ENCODE measurements at regions not wholly inside any gene's neighbourhood (a gene's known extent, or its start where the extent isn't known, plus 50 kb on each side); places are given as distances from the start of the nearest gene placed in this dataset.

DNA sequence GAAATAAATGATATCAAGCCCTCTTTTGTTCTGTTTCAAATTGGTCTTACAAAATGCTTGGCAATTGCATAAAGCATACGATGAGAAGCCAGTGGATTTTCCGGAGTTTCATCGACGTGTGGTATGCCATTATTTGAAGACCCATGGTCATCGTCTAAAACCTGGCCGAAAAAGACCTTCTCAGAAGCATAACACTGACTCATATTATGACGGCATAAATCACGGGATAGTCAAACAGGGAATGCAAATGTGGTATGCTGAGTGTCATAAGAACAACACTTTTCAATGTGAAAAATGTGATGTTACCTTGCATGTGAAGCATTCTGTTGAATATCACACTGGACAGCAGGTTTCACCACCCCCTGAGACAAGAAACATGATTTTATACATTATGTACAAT, 695.2 kb downstream of the GRXCR1 start:
- Histone ChIP-seq H3F3A (replicated peaks; ENCODE audit: low read depth) (no peaks in the 10 kb centered on the region), H3K4me2 (no peak overlapping the region), H3K9me2 (ENCODE audit: insufficient read depth) (no peaks in the 10 kb centered on the region), H3K27ac (ENCODE audit: low read depth) (no peak overlapping the region), H3K36me3 (ENCODE audit: insufficient read depth) (no peaks in the 10 kb centered on the region), H4K20me1 (replicated peaks; ENCODE audit: insufficient read depth) (no peaks in the 10 kb centered on the region), H3K4me3 (no peak overlapping the region), H3K4me1 (ENCODE audit: insufficient read depth) (no peaks in the 10 kb centered on the region), H3K27me3 (ENCODE audit: insufficient read depth) (no peaks in the 10 kb centered on the region), H3K79me2 (replicated peaks; ENCODE audit: insufficient read depth) (no peaks in the 10 kb centered on the region), H2AFZ (no peak overlapping the region)
- no peak for ATAC-seq
- no peak for DNase-seq (ENCODE audit: low spot score)
- no peak overlapping the region for H3K27ac Mint-ChIP-seq
- no peaks in the 10 kb centered on the region for H3K4me1 Mint-ChIP-seq
- no peaks in the 10 kb centered on the region; the same call in 2 of the 3 replicates for H3K36me3 Mint-ChIP-seq (ENCODE audit: low read depth)
- no peak overlapping the region for H3K4me3 Mint-ChIP-seq
- TF ChIP-seq EZH2 (IDR thresholded peaks at IDR 0.05; ENCODE audit: low read depth, unreplicated experiment) (no peak), ZNF331 (CRISPR knock-in tag; IDR thresholded peaks at IDR 0.05; ENCODE audit: low read depth) (no peak), JUNB (IDR thresholded peaks at IDR 0.05; ENCODE audit: unreplicated experiment) (no peak), ZNF114 (CRISPR knock-in tag; IDR thresholded peaks at IDR 0.05) (no peak), NANOG (IDR thresholded peaks at IDR 0.05; ENCODE audit: borderline replicate concordance) (no peak), CREB1 (CRISPR knock-in tag; IDR thresholded peaks at IDR 0.05; ENCODE audit: low read depth) (no peak), EZH2phosphoT487 (IDR thresholded peaks at IDR 0.05; ENCODE audit: unreplicated experiment) (no peak), STAT1 (IDR thresholded peaks at IDR 0.05; ENCODE audit: unreplicated experiment) (no peak), POLR2AphosphoS5 (IDR thresholded peaks at IDR 0.05; ENCODE audit: low read depth) (no peak)
- TF ChIP-seq, protein P1, sequence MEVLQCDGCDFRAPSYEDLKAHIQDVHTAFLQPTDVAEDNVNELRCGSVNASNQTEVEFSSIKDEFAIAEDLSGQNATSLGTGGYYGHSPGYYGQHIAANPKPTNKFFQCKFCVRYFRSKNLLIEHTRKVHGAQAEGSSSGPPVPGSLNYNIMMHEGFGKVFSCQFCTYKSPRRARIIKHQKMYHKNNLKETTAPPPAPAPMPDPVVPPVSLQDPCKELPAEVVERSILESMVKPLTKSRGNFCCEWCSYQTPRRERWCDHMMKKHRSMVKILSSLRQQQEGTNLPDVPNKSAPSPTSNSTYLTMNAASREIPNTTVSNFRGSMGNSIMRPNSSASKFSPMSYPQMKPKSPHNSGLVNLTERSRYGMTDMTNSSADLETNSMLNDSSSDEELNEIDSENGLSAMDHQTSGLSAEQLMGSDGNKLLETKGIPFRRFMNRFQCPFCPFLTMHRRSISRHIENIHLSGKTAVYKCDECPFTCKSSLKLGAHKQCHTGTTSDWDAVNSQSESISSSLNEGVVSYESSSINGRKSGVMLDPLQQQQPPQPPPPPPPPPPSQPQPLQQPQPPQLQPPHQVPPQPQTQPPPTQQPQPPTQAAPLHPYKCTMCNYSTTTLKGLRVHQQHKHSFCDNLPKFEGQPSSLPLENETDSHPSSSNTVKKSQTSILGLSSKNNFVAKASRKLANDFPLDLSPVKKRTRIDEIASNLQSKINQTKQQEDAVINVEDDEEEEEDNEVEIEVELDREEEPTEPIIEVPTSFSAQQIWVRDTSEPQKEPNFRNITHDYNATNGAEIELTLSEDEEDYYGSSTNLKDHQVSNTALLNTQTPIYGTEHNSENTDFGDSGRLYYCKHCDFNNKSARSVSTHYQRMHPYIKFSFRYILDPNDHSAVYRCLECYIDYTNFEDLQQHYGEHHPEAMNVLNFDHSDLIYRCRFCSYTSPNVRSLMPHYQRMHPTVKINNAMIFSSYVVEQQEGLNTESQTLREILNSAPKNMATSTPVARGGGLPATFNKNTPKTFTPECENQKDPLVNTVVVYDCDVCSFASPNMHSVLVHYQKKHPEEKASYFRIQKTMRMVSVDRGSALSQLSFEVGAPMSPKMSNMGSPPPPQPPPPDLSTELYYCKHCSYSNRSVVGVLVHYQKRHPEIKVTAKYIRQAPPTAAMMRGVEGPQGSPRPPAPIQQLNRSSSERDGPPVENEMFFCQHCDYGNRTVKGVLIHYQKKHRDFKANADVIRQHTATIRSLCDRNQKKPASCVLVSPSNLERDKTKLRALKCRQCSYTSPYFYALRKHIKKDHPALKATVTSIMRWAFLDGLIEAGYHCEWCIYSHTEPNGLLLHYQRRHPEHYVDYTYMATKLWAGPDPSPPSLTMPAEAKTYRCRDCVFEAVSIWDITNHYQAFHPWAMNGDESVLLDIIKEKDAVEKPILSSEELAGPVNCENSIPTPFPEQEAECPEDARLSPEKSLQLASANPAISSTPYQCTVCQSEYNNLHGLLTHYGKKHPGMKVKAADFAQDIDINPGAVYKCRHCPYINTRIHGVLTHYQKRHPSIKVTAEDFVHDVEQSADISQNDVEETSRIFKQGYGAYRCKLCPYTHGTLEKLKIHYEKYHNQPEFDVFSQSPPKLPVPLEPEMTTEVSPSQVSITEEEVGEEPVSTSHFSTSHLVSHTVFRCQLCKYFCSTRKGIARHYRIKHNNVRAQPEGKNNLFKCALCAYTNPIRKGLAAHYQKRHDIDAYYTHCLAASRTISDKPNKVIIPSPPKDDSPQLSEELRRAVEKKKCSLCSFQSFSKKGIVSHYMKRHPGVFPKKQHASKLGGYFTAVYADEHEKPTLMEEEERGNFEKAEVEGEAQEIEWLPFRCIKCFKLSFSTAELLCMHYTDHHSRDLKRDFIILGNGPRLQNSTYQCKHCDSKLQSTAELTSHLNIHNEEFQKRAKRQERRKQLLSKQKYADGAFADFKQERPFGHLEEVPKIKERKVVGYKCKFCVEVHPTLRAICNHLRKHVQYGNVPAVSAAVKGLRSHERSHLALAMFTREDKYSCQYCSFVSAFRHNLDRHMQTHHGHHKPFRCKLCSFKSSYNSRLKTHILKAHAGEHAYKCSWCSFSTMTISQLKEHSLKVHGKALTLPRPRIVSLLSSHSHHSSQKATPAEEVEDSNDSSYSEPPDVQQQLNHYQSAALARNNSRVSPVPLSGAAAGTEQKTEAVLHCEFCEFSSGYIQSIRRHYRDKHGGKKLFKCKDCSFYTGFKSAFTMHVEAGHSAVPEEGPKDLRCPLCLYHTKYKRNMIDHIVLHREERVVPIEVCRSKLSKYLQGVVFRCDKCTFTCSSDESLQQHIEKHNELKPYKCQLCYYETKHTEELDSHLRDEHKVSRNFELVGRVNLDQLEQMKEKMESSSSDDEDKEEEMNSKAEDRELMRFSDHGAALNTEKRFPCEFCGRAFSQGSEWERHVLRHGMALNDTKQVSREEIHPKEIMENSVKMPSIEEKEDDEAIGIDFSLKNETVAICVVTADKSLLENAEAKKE (CRISPR knock-in tag; IDR thresholded peaks at IDR 0.05): no peak
- TF ChIP-seq, protein P2, sequence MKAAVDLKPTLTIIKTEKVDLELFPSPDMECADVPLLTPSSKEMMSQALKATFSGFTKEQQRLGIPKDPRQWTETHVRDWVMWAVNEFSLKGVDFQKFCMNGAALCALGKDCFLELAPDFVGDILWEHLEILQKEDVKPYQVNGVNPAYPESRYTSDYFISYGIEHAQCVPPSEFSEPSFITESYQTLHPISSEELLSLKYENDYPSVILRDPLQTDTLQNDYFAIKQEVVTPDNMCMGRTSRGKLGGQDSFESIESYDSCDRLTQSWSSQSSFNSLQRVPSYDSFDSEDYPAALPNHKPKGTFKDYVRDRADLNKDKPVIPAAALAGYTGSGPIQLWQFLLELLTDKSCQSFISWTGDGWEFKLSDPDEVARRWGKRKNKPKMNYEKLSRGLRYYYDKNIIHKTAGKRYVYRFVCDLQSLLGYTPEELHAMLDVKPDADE (IDR thresholded peaks at IDR 0.05): no peak
- TF ChIP-seq, protein P3, sequence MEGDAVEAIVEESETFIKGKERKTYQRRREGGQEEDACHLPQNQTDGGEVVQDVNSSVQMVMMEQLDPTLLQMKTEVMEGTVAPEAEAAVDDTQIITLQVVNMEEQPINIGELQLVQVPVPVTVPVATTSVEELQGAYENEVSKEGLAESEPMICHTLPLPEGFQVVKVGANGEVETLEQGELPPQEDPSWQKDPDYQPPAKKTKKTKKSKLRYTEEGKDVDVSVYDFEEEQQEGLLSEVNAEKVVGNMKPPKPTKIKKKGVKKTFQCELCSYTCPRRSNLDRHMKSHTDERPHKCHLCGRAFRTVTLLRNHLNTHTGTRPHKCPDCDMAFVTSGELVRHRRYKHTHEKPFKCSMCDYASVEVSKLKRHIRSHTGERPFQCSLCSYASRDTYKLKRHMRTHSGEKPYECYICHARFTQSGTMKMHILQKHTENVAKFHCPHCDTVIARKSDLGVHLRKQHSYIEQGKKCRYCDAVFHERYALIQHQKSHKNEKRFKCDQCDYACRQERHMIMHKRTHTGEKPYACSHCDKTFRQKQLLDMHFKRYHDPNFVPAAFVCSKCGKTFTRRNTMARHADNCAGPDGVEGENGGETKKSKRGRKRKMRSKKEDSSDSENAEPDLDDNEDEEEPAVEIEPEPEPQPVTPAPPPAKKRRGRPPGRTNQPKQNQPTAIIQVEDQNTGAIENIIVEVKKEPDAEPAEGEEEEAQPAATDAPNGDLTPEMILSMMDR (conservative IDR thresholded peaks at IDR 0.05; ENCODE audit: low read depth in 2 of 2): no peak
- TF ChIP-seq, protein P4, sequence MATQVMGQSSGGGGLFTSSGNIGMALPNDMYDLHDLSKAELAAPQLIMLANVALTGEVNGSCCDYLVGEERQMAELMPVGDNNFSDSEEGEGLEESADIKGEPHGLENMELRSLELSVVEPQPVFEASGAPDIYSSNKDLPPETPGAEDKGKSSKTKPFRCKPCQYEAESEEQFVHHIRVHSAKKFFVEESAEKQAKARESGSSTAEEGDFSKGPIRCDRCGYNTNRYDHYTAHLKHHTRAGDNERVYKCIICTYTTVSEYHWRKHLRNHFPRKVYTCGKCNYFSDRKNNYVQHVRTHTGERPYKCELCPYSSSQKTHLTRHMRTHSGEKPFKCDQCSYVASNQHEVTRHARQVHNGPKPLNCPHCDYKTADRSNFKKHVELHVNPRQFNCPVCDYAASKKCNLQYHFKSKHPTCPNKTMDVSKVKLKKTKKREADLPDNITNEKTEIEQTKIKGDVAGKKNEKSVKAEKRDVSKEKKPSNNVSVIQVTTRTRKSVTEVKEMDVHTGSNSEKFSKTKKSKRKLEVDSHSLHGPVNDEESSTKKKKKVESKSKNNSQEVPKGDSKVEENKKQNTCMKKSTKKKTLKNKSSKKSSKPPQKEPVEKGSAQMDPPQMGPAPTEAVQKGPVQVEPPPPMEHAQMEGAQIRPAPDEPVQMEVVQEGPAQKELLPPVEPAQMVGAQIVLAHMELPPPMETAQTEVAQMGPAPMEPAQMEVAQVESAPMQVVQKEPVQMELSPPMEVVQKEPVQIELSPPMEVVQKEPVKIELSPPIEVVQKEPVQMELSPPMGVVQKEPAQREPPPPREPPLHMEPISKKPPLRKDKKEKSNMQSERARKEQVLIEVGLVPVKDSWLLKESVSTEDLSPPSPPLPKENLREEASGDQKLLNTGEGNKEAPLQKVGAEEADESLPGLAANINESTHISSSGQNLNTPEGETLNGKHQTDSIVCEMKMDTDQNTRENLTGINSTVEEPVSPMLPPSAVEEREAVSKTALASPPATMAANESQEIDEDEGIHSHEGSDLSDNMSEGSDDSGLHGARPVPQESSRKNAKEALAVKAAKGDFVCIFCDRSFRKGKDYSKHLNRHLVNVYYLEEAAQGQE (IDR thresholded peaks at IDR 0.05; ENCODE audit: unreplicated experiment): no peak
- H3K27me3 Mint-ChIP-seq (ENCODE audit: insufficient read depth, low read depth, poor library complexity): no peaks in the 10 kb centered on the region
- no peaks in the 10 kb centered on the region for H3K9me3 Mint-ChIP-seq

Measured in GM23338 (cell line).